KMS-11 (cell line): ENCODE measurements at regions not wholly inside any gene's neighbourhood (a gene's known extent, or its start where the extent isn't known, plus 50 kb on each side); places are given as distances from the start of the nearest gene placed in this dataset.

ENCODE experiments used
- H2AFZ ChIP-seq: fragments of 200-600 bp; sonication (generic); 2 replicates; pipeline ENCODE4 v1.6.1; 2016; ENCODE audit warnings: antibody characterized with exemption, mixed run types, low read depth
- H3K27ac ChIP-seq: fragments of 200-600 bp; sonication (generic); 2 replicates; pipeline ENCODE4 v1.6.1; 2016; ENCODE audit warnings: mild to moderate bottlenecking, mixed run types
- H3K27me3 ChIP-seq: fragments of 200-600 bp; sonication (generic); 2 replicates; pipeline ENCODE4 v1.6.1; 2017; ENCODE audit warnings: mild to moderate bottlenecking, low read depth, mixed run types, moderate library complexity; ENCODE audit not compliant: insufficient read depth
- H3K36me3 ChIP-seq: fragments of 200-600 bp; sonication (generic); 2 replicates; pipeline ENCODE4 v1.6.1; 2017; ENCODE audit warnings: mild to moderate bottlenecking, mixed run types; ENCODE audit not compliant: insufficient read depth
- H3K4me1 ChIP-seq: fragments of 200-600 bp; sonication (generic); 2 replicates; pipeline ENCODE4 v1.6.1; 2016; ENCODE audit warnings: mild to moderate bottlenecking, low read depth, mixed run types; ENCODE audit not compliant: poor library complexity, severe bottlenecking
- H3K4me2 ChIP-seq: fragments of 200-600 bp; sonication (generic); 2 replicates; pipeline ENCODE4 v1.7.0; 2016; ENCODE audit warnings: mild to moderate bottlenecking, mixed run types
- H3K4me3 ChIP-seq: fragments of 200-600 bp; sonication (generic); IDR thresholded peaks from 2 replicates; pipeline ENCODE4 v1.6.1; 2017; ENCODE audit warnings: low read depth, low read length, mixed read lengths; ENCODE audit not compliant: insufficient read depth
- H3K79me2 ChIP-seq: fragments of 200-600 bp; sonication (generic); 2 replicates; pipeline ENCODE4 v1.6.1; 2016; ENCODE audit warnings: low read depth, mixed run types; ENCODE audit not compliant: insufficient read depth
- H3K9ac ChIP-seq: fragments of 200-600 bp; sonication (generic); 2 replicates; pipeline ENCODE4 v1.6.1; 2016; ENCODE audit warnings: mild to moderate bottlenecking, mixed run types
- H4K20me1 ChIP-seq: fragments of 200-600 bp; sonication (generic); 2 replicates; pipeline ENCODE4 v1.6.1; 2016; ENCODE audit warnings: mild to moderate bottlenecking, mixed run types; ENCODE audit not compliant: insufficient read depth
- CTCF ChIP-seq: fragments of 200-600 bp; sonication (generic); conservative IDR thresholded peaks from 2 replicates; pipeline ENCODE4 v1.6.1; 2017; ENCODE audit warnings: low read depth, mild to moderate bottlenecking, antibody characterized with exemption, low read length, moderate library complexity, mixed read lengths

GRCh38 chr2:6043238-6043637, 351.1 kb downstream of the SOX11 start:
- no peaks in the 10 kb centered on the region for H4K20me1 ChIP-seq
- H3K9ac ChIP-seq, result no peak overlapping the region
- H3K4me2 ChIP-seq, result no peak overlapping the region
- no peaks in the 10 kb centered on the region for H3K79me2 ChIP-seq
- no peaks in the 10 kb centered on the region for H3K36me3 ChIP-seq
- no peak overlapping the region for H3K4me3 ChIP-seq
- no peaks in the 10 kb centered on the region for H3K27me3 ChIP-seq
- H2AFZ ChIP-seq, result no peak overlapping the region
- no peak overlapping the region for H3K27ac ChIP-seq
- H3K4me1 ChIP-seq, result no peaks in the 10 kb centered on the region
- no peak for TF ChIP-seq CTCF

GRCh38 chr2:6052649-6053048, 360.5 kb downstream of the SOX11 start:
- no peaks in the 10 kb centered on the region for H3K4me1 ChIP-seq
- TF ChIP-seq CTCF, result no peak
- no peaks in the 10 kb centered on the region for H3K36me3 ChIP-seq
- H3K9ac ChIP-seq, result no peak overlapping the region
- no peaks in the 10 kb centered on the region for H4K20me1 ChIP-seq
- no peak overlapping the region for H2AFZ ChIP-seq
- H3K4me3 ChIP-seq, result no peak overlapping the region
- no peak overlapping the region for H3K27ac ChIP-seq
- no peak overlapping the region for H3K4me2 ChIP-seq
- H3K27me3 ChIP-seq, result no peaks in the 10 kb centered on the region
- no peaks in the 10 kb centered on the region for H3K79me2 ChIP-seq

GRCh38 chr2:6053743-6054142, 361.6 kb downstream of the SOX11 start:
- H3K27ac ChIP-seq, result no peak overlapping the region
- H3K9ac ChIP-seq, result no peak overlapping the region
- no peak overlapping the region for H3K4me3 ChIP-seq
- no peaks in the 10 kb centered on the region for H3K27me3 ChIP-seq
- no peak for TF ChIP-seq CTCF
- H3K79me2 ChIP-seq, result no peaks in the 10 kb centered on the region
- no peak overlapping the region for H2AFZ ChIP-seq
- H3K4me2 ChIP-seq, result no peak overlapping the region
- no peaks in the 10 kb centered on the region for H3K4me1 ChIP-seq
- H3K36me3 ChIP-seq, result no peaks in the 10 kb centered on the region
- H4K20me1 ChIP-seq, result no peaks in the 10 kb centered on the region

GRCh38 chr2:6054161-6054671, 362.0 kb downstream of the SOX11 start:
- no peak overlapping the region for H2AFZ ChIP-seq
- H3K79me2 ChIP-seq, result no peaks in the 10 kb centered on the region
- H3K36me3 ChIP-seq, result no peaks in the 10 kb centered on the region
- no peak for TF ChIP-seq CTCF
- no peaks in the 10 kb centered on the region for H3K27me3 ChIP-seq
- H3K4me1 ChIP-seq, result no peaks in the 10 kb centered on the region
- no peak overlapping the region for H3K4me3 ChIP-seq
- H3K27ac ChIP-seq, result no peak overlapping the region
- H3K4me2 ChIP-seq, result no peak overlapping the region
- H3K9ac ChIP-seq, result no peak overlapping the region
- no peaks in the 10 kb centered on the region for H4K20me1 ChIP-seq
